Fibroblast of gingiva (primary cell): ENCODE measurements at regions not wholly inside any gene's neighbourhood (a gene's known extent, or its start where the extent isn't known, plus 50 kb on each side); places are given as distances from the start of the nearest gene placed in this dataset.
"Not testable (repeated sequence)": the region's sequence is repeated elsewhere in the genome, so short reads cannot be mapped to it uniquely, and the experiment has no call there.

Source experiments
- DNase-seq: peaks from one replicate; pipeline ENCODE4 v3.0.0-alpha.2; 2011; ENCODE audit warnings: low read depth

- not testable (repeated sequence) for DNase-seq
Measured at GRCh38 chr2:242006091-242006634, 136.6 kb downstream of the RTP5 start.

GRCh38 chr2:242008908-242009307 lies 139.4 kb downstream of the RTP5 start:
- DNase-seq: not testable (repeated sequence)

GRCh38 chr2:242009846-242010245 lies 140.3 kb downstream of the RTP5 start:
- not testable (repeated sequence) for DNase-seq

GRCh38 chr2:242010252-242011166 lies 141.0 kb downstream of the RTP5 start:
- DNase-seq: not testable (repeated sequence)

GRCh38 chr2:242011167-242011513 lies 141.6 kb downstream of the RTP5 start:
- no peak for DNase-seq

- no peak for DNase-seq
Measured at GRCh38 chr2:242011516-242011915, 142.0 kb downstream of the RTP5 start.

- DNase-seq: no peak
Measured at GRCh38 chr2:242011991-242012764, 142.6 kb downstream of the RTP5 start.

GRCh38 chr2:242012956-242013764 lies 143.6 kb downstream of the RTP5 start:
- DNase-seq: no peak

- no peak for DNase-seq
Measured at GRCh38 chr2:242013771-242014170, 144.2 kb downstream of the RTP5 start.

GRCh38 chr2:242015108-242016065 lies 145.9 kb downstream of the RTP5 start:
- DNase-seq: no peak

GRCh38 chr2:242017086-242017485 lies 147.6 kb downstream of the RTP5 start:
- DNase-seq: no peak

GRCh38 chr2:242018416-242018815 lies 148.9 kb downstream of the RTP5 start:
- not testable (repeated sequence) for DNase-seq

GRCh38 chr2:242019344-242019743 lies 149.8 kb downstream of the RTP5 start:
- DNase-seq: no peak

- no peak for DNase-seq
Measured at GRCh38 chr2:242020196-242021004, 150.9 kb downstream of the RTP5 start.

GRCh38 chr2:242022550-242023290 lies 153.2 kb downstream of the RTP5 start:
- no peak for DNase-seq

- DNase-seq: no peak
Measured at GRCh38 chr2:242024751-242025355, 155.3 kb downstream of the RTP5 start.

GRCh38 chr2:242027676-242028450 lies 158.3 kb downstream of the RTP5 start:
- no peak for DNase-seq
